HUDEP-2 (cell line): ENCODE measurements at regions not wholly inside any gene's neighbourhood (a gene's known extent, or its start where the extent isn't known, plus 50 kb on each side); places are given as distances from the start of the nearest gene placed in this dataset.
"Not testable (repeated sequence)": the region's sequence is repeated elsewhere in the genome, so short reads cannot be mapped to it uniquely, and the experiment has no call there.

Experiments
- DNase-seq, 76 experiments: peaks; one replicate each; lab custom pipeline; 2025; ENCODE audit not compliant: unreplicated experiment in 76 of 76; lab: John Stamatoyannopoulos, UW

DNA sequence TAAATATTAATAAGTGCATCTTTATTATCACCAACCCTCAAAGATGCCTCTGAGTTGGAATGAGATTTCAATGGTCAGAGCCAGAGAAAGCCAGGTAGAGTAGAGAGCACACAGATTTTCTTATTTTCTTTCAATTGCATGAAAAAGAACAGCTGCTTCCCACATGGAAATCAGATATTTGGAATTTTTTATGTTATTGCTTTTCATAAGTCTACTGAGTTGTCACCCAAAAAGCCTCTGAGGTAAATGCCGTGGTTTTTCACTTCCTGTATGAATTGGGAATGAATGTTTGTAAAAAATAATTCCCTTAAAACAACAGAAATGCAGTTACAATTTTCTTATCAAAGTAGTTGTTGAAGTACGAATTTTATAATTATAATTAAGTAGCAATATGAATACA is 563.1 kb downstream of the RFPL4B start:
- no peak for DNase-seq

GRCh38 chr6:112911959-112912358 is 564.8 kb downstream of the RFPL4B start:
- DNase-seq = no peak

- no peak for DNase-seq
Measured at GRCh38 chr6:112912416-112913101, 565.4 kb downstream of the RFPL4B start.

- DNase-seq = not testable (repeated sequence)
Measured at GRCh38 chr6:112919744-112920143, 572.6 kb downstream of the RFPL4B start.

- DNase-seq = no peak
Measured at GRCh38 chr6:112920994-112921393, 573.9 kb downstream of the RFPL4B start.

DNA sequence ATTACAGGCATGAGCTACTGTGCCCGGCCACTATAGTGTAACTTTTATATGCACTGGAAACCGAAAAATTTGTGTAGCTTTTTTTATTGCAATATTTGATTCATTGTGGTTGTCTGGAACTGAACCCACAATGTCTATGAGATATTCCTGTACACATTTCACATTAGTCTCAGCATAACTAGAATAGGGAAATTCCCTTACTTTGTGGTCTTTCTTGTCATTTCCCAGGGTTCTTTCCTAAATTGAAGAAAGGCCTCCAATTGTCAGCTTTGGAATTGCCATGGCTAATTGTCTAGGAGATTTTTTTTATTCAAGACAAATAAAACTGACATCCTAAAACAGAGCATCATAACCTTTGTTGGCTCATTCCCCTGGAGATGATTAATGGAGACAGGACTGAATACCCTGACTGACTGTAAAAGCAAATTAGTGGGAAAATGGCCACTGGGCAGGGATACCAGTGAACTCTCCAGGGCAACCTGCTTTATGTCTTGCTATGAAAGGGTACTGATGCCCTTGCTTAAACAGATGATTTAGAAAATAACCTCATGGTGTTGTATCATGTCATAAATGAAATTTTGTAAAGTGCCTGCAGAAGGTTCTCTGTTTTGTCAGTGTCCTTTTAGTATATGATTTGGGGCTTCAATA is 576.9 kb downstream of the RFPL4B start:
- no peak for DNase-seq

GRCh38 chr6:112925702-112926101 is 578.6 kb downstream of the RFPL4B start:
- no peak for DNase-seq

- DNase-seq = no peak
Measured at GRCh38 chr6:112927641-112928320, 580.7 kb downstream of the RFPL4B start.

DNA sequence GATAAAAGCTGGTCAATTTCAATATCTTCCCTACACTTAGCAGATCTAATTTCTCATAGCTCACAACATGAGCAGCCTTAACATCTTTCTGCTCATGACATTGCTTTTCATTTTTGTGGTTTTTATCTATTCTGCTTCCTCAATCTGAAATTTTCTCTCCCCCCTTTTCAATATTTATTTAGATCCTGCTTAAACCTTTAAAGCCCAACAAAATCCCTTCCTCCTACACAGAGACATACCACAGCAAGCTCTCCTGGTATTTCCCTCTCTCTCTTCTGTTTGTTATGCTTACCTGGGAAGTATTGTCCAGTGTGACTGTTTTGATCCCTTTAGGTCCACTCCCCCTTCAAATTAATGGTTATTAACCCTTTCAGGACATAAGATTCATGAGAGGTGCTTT is 582.5 kb downstream of the RFPL4B start:
- DNase-seq = no peak

DNA sequence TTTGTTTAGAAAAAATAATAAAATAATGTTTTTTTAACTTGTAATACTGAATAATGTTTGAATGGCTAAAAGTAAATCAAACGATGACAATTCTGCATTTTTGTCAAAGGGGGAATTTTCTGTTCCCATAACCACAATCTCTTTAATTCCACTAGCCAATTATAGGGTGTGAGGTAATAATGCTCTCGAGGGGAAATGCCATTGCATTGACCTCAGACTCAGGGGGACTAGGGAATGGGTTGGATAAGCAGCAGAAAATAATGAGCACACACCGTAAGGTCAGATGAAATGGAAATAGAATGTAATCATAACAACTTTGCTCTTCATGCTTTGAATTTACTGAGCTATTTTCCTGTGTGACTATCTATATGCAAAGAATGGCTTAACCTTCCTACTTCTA is 584.7 kb downstream of the RFPL4B start:
- DNase-seq = no peak

GRCh38 chr6:112933947-112934346 is 586.8 kb downstream of the RFPL4B start:
- no peak for DNase-seq

- no peak for DNase-seq
Measured at GRCh38 chr6:112934433-112935327, 587.5 kb downstream of the RFPL4B start.

GRCh38 chr6:112935402-112936078 is 588.4 kb downstream of the RFPL4B start:
- no peak for DNase-seq

DNA sequence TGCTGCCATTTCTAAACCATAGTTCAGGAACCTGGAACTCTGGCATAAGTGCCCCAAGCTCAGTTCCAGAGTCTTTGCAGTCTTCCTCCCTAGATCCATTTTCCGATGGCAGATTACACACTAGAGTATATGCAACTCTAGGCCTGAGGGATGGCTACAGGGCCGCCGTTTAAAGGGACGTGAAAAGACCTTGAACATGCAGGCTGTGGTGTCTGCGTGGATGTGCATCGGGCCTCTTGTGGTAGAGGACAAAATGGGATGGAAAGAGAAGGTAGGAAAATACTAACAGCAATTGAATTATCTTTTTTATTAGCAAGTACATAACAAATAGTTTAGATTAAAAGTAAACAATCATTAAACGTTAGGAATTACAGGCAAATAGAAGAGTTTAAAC is 588.9 kb downstream of the RFPL4B start:
- DNase-seq = no peak

DNA sequence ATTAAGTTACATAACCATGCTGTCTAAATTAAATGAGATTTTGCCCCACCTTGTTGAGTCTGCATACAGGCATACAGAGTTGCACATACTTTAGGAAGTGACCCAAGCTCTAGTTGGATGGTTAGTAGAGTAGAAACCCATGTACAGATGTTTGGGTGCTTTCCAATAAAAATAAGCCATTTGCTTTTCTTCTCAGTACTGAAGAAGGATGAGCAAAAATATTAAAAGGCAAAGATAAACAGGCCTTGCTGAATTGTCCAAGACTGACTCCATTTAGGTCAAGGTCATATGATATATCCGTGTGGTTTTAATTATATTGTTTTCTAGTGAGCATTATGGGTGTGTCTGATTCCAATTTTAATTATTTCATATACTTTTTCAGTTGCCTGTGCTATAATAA is 589.4 kb downstream of the RFPL4B start:
- no peak for DNase-seq

DNA sequence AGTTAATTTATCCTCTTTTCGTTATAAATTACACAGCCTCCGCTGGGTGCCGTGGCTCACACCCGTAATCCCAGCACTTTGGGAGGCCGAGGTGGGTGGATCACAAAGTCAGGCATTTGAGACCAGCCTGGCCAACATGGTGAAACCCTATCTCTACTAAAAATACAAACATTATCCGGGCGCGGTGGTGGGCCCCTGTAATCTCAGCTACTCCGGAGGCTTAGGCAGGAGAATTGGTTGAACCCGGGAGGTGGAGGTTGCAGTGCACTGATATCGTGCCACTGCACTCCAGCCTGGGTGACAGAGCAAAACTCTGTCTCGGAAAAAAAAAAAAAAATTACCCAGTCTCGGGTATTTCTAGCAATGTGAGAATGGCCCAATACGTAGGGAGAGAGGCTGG is 590.6 kb downstream of the RFPL4B start:
- DNase-seq = not testable (repeated sequence)

- no peak for DNase-seq
Measured at GRCh38 chr6:112938650-112939049, 591.5 kb downstream of the RFPL4B start.

GRCh38 chr6:112939563-112939962 is 592.4 kb downstream of the RFPL4B start:
- DNase-seq = no peak

DNA sequence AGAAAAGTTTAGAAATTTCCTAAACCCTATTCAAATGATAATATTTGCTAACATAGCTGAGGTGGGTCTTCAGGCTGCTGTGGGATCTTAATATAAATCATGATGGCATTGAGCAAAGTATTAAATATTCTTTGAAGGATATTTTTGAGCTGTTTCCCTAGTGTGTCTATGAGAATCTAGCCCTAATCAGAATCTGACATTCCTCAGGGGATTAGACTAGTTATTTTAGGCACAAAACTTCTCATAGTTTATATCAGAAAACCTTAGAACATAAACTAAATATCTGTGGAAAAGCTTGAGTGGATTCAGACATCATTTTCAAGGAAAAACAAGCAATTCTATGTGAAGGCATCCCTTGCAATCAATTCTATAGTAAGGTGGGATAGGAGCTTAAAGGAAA is 594.5 kb downstream of the RFPL4B start:
- DNase-seq = no peak

DNA sequence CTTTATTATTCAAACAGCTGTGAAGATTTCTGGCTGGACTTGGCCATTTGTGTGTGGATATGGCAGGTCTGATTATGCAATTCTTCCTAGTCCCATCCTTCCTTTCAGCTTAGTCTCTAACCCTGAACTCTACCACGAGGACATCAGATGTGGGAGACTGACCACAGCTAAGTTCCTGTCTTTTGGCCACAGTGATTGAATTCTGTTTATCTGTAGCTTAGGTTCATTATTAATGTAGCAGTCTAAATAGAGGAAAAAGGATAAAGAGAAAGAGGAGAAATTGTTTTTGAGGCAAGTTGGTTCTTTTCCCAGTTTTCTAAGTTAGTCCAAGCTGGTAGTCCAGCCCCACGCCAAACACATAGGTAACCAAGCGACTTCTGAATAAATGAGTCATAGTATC is 598.9 kb downstream of the RFPL4B start:
- DNase-seq = no peak
